ENCODE measurements at regions not wholly inside any gene's neighbourhood (a gene's known extent, or its start where the extent isn't known, plus 50 kb on each side); places are given as distances from the start of the nearest gene placed in this dataset.

DNA sequence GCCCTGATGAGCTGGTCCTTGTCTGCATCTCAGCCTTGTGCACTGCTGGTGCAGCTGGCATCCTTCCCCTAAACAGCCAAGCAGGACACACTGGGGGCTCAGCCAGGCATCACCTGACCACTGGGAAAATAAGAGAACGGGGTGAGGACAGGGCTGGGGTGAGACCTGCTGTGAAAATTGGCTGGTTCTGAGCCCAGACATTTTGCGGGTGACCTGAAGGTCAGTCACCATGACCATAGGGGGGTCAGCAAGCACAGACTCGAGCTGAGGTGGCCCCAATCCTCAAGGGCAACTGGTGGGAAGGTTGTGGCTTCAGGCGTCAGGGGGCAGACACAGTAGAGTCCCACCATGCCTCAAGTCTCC, 144.9 kb upstream of the TWIST2 start:
- no peak for DNase-seq

DNA sequence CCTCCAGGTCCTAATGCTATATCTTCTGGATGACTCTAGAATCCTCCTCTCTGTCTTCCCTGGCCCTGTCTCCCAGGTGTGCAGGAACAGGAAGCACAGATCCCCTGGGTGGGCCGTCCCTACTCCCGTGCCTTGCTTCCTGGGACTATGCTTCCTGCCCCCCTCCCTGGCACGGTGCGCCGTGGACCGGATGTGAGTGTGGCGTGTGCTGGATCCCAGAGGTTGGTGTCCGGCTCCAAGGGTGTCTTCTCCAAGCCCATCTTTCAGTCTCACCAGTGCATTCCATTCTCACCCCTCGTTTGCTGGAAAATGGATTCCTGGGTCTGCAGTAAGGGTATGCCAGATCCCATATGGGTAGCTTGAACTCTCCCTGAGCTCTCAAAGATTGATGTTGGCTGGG, 144.4 kb upstream of the TWIST2 start:
- DNase-seq, result no peak

DNA sequence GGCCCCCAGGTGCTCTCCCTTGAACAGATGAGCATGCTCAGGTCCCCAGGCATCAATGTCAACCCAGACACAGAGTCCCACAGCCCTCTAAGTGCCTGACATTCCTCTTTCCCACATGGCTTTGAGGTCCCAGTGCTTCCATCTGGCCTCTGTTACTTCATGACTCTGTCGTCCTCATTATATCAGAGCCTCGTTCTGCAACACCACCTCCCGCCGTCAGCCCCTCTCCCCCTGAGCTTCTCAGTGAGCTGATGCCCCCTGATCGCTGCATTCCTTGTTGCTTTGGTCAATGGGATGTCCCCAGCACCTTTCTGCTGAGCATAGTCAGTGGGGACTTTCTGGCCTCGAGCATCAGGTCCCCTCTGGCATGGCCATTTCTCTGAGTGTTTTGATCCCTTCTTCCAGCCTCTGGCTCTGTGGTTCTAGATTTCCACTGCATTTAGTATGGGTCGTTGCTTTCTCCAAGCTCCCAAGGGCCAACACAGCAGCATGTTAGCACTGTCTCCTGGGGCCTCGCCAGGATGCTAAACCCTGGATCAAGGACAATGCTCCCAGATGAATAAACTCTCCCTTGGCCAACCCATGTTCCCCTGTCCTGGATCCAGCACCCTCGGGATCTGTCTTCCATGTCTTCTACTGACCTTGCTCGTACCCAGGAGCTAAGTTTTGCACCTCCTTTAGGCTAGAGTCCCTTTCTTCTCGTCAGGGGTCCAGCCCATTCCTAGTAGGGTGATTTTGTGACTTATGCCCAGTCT, 143.2 kb upstream of the TWIST2 start:
- no peak for DNase-seq

DNA sequence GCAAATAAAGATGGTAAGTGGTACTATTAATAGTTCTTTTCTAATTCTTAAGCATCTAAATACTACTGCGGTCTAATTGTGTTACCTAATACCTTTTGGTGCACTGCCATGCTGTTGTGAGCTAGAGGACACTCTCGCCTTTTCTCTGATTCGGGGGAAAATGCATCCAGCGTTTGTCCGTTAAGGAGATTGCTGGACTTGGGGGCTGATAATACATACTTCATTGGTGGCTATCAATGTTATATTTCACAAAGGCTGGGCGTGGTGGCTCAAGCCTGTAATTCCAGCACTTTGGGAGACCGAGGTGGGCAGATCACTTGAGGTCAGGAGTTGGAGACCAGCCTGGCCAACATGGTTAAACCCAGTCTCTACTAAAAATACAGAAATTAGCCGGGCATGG, 141.7 kb upstream of the TWIST2 start:
- no peak for DNase-seq

DNA sequence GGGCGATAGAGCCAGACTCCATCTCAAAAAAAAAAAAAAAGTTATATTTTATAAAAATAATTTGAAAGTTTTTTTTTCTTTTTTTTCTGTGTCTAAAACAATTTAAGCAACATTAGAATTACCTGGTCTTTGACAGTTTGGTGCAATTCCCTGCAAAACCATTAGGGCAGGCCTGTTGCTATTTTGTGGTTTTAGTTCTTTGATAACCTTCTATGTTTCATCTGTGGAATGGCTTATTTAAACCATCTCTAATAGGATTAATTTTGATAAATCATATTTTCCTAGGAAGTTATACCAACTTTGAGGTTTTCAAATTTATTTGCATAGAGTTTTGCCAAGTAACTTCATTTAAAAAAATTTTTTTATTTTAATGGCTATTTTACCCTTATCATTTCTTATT, 141.2 kb upstream of the TWIST2 start:
- no peak for DNase-seq

DNA sequence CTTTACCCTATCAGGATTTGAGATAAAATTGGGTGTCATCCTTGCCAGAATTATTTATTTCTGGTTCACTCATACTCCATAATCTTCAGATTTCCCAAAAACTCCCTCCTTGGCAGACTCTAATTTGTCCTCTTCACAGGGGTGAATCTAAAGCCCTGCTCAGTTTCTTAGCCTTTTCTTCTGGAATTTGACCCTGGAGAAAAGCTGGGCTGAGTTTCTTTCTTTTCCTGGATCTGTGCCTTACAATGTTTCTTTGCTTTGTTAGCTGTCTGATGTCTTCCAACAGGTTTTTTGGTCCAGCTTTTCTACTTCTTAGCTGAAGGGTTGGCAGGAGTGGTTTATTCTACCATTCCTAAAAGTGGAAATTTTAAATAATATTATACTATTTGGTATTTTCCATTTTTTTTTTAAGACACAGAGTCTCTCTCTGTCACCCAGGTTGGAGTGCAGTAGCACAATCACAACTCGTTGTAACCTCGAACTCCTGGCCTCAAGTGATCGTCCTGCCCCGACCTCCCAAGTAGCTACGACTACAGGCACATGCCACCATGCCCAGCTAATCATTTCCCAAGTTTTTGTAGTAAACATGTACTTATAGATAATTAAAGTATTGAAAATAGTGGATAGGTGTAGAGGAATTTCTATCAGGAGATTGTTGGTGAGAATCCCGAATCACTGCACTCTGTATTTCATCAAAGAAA, 138.4 kb upstream of the TWIST2 start:
- DNase-seq, result no peak

DNA sequence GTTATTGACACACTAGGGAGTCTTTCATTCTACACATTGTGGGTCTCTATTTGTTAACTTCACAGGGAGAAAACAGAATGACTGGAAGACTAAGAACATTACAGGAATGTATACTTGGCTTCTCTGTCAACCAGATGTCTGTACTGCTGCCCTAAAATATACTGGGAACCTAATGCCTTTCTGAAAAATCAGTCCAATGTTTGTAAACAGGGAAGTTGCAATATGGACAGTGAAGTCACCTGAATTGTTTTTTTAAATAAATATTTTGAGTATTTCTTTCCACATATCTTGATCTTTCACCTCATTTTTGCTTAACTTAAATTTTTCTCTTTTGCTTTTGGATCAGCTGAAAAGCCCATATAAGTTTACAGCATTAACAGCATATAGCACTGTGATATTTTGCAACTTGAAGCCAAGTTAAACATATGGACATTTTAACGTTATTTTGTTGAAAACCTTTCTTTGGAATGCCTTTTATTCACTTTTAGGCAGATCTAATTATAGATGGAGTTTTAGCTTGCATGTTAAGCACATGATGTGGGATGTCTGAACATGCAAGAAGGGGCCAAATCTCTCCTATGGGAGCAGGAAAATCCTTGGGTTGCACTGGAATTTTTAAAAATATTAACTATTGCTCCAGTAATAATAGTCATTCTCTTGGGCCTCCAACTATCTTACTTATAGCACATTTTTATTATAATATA, 137.7 kb upstream of the TWIST2 start:
- no peak for DNase-seq

DNA sequence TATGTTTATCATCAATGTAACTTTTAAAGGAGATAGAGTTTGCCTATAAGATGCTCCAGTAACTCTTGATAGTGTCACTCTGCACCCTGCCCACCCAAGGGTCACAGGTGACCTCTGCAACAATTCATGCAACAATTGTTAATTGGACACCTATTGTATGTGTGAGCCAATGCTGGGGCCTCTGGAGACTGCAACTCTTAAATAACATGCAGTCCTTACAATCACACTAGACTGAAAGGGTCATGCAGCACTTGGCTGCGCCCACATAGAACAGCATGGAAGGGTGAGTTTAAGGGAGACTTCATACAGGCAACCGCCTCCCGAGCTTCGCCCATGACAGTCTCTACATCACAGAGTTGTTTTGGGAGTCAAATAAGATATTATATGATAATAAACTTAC, 137.1 kb upstream of the TWIST2 start:
- no peak for DNase-seq

DNA sequence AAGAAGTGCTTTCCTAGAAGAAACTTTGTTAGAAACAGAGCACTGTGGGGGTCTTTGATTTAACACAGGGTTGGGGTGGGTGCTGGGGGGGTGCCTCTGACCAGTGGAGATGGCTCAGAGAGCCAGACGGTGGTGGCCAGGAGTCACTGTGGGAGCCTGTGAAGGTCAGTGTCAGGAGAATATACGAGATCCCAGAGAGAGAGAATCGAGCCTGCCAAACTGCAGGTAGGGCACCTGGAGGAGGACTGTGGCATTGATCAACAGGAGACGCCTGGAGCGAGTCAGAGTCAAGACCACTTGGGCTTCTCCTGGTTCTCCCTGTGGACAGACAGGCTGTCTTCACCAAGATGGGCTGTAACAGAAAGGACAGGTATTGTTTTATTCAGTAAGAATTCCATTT, 136.5 kb upstream of the TWIST2 start:
- DNase-seq, result no peak

DNA sequence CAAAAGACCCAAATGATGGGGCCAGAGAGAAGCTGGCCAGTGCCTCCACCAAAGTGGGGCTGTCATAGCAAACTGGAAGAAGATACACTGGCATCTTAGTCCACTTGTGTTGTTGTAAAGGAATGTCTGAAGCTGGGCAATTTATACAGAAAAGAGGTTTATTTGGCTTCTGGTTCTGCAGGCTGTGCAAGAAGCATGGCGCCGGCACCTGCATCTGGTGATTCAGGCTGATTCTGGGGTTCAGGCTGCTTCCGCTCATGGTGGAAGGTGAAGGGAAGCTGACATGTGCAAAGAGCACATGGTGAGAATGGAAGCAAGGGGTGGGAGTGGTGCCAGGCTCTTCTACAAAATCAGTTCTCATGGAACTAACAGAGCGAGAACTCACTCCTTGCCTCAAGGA, 135.9 kb upstream of the TWIST2 start:
- DNase-seq, result no peak

DNA sequence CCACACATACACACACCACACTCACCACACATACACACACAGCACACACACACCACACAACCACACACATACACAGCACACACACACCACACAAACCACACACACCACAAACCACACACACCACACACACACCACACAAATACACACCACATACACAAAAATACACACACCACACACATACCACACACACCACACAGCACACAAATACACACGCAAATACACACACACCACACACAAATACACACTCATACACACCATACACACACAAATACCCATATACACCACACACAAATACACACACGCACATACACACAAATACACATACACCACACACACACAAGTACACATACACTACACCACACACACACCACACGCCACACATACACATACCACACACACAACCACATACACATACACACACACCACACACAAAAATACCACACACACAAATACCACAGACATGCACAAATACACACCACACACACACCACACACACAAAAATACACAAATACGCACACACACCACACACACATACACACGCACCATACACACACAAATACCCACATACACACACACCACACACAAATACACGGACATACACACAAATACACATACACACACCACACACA, 134.6 kb upstream of the TWIST2 start:
- no peak for DNase-seq

DNA sequence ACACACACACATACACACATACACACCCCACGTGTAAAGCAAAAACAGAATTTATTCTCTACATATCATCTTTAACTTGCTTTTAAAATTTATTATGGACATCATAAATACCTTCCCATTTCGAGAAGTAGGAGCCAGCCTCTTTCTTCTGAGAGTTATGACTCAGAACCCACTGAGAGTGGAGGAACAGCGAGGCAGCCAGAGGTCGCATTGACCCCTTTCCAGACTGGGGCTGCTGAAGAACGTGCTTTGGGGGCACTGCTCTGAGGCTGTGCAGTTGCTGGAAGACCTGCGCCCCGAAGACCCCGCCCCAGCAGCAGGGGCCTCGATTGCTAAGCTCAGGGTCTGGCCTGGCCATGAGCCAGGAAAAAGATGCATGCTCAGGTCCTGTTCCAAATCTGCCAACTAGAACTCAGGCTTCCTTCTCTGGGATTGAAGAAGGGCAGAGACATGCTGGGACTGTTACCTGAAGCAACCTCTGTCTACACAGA, 133.8 kb upstream of the TWIST2 start:
- peak; percentile 26 for DNase-seq

DNA sequence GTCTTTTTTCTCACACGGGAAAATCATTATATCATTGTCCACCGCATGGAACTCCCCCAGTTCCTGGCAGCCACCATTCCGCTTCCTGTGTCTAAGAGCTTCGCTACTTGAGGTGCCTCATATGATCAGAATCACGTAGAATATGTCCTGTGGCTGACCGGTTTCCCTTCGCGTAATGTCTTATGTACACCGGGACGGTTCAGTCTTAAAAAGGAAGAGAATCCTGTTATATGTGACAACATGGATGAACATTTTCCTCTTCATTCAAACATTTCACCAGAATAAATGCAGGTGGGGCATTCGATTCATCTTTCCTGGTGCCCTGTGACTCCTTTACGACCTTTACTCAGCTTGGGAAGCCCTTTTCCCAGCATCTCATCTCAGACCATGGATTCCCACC, 131.7 kb upstream of the TWIST2 start:
- no peak for DNase-seq

DNA sequence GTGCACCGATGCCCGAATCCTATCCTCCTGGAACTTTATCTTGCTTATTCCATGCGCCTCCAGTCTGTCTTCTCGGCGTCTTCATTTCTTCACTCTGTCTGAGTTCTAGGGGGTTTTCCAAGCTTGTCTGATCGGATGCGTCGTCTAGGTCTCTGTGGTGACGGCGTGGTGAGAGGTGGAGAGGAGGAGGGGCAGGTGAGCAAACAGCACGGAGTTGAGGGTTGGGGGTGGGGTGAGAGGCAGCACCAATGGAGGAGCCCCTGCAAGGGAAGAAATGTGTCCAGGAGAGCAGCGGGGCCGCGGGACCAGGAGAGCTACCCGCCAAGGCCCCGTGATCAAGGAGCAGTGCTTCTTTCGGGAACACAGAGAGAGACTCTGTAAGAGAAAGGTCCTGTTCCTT, 131.3 kb upstream of the TWIST2 start:
- no peak for DNase-seq

DNA sequence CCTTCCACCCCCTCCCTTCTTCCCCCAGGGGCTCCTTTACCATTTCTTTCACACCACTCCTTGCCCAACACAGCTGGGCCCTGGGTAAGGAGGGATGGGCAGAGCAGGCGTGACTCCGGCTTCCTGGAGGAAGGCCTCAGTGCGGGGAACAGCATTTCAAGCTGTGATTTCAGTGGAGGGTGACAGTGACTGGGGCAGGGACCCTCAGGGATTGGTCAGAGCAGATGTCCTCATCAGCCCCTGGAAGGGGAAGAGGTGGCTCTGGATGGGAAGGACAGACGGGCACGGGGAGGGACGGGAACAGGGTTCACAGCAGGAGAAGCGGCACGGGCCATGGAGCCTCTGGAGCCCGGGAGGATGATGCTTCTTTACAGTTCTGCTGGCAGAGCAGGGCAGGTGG, 130.8 kb upstream of the TWIST2 start:
- no peak for DNase-seq

DNA sequence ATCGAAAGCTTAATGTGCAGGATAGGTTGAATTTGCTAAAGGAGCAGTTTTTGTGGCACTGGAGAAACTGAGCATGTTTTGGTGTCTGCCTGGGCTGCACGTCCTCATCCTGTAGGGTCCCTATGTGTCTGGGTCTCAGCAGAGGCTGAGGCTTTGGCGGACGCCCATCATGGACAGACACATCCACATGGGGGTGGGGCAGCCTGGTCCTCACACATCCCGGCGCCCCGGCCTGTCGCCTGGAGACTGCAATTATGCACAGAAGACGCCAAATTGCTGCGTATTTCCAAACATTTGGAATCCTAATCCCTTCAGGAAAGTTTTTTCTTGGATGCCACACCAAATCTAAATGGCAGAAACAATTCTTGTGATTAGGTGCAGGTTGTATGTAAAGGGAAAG, 128.2 kb upstream of the TWIST2 start:
- no peak for DNase-seq

DNA sequence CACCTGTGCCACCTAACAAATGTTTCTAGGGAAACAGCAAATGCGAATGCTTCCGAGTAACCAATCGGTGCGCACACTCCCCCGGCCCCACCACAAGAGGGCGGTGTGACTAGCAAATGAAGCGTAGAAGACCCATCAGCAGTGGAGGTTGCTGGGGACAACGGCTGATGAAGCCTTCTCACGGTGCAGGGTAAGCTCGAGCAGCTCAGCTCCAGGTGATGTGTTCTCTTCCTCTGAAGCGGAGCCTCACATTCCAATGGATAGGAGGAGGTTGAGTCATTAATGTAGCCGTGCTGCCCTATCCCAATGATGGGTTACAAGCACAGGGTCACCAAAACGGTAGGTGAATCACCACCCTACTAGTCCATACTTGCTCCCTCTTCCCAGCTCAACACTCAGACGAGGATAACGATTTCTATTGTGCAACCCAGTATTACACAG, 127.6 kb upstream of the TWIST2 start:
- DNase-seq, result peak; percentile 46

DNA sequence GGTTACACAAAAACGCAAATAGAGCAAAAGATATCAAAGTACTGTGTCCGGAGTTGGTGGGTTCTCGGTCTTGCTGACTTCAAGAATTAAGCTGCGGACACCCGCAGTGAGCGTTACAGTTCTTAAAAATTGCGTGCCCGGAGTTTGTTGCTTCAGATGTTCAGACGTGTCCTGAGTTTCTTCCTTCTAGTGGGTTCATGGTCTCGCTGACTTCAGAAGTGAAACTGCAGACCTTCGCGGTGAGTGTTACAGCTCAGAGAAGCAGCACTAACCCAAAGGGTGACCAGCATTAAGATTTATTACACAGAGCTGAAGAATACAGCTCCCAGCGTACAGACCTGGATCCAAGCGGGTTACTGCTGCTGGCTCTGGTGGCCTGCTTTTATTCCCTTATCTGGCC, 125.7 kb upstream of the TWIST2 start:
- no peak for DNase-seq

DNA sequence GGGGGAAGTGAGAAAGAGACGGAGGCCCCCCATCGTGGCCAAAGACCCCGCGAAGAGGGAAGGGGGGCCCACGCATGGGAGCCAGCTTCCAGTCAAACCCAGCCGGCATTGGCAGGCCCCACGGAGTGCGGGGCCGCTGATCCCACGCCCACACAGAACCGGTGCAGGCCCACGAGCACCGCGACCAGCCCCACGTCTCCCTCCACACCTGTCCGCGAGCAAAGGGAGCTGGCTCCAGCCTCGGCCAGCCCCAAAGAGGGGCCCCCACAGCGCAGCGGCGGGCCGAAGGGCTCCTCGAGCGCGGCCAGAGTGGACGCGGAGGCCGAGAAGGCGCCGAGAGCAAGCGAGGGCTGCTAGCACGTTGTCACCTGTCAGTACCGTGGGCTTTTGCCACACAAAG, 125.0 kb upstream of the TWIST2 start:
- DNase-seq, result no peak

DNA sequence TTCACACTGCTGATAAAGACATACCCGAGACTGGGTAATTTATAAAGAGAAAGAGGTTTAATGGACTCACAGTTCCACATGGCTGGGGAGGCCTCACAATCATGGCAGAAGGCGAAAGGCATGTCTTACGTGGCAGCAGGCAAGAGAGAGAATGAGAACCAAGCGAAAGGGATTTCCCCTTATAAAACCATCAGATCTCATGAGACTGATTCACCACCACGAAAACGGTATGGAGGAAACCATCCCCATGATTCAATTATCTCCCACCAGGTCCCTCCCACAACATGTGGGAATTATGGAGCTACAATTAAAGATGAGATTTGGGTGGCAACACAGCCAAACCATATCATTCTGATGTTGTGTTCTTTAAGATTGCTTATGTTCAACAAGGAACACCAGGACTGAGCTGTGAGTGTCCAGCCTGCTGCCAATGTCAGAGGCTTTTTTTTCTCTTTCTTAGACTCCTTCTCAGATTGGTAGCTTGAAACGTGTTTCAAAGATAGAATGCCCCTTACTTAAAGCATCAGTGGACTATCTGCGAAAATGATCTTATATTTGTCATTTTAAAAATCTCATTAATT, 124.1 kb upstream of the TWIST2 start:
- DNase-seq, result peak; percentile 68

DNA sequence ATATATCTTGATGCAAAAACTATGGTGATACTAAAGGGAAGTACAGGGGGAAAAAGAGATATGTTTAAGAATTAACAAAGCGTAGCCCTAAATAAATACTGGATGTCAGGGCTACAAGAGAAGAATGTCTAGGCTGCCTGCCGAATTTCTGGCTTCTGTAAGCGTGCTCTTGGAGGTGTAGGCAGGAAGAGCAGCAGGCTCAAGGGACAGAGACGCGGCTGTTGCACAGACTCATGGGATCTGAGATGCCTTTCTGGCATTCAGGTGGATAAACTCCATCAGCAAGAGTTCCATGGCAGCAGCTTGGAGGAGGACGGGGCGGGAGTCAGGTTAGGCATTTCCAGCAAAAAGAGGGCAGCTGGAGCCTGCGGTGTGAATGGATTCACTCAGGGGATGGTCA, 123.2 kb upstream of the TWIST2 start:
- no peak for DNase-seq

DNA sequence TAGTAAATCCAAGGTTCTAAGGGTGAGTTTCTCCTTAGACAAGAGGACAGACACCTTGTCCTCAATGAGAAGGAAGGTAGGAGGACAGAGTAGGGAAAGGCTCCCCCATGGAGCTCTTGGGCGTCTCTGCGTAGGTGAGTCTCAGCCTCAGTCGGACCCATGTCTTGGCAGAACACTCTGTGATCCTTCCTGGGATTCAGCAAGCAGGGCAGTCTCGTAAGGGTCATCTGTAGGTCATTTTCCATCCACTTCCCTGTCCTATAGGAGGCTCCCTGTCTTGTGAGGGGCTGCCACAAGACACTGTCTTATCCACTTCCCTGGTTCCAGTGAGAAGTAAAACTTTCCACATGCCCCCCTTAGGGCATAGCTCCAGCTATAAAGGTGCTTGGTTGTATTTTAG, 122.6 kb upstream of the TWIST2 start:
- DNase-seq, result no peak
